GM19452 (cell line): ENCODE measurements at regions not wholly inside any gene's neighbourhood (a gene's known extent, or its start where the extent isn't known, plus 50 kb on each side); places are given as distances from the start of the nearest gene placed in this dataset.

Experiments used
- ATAC-seq: cut with Tn5 transposase; IDR thresholded peaks from one replicate; pipeline ENCODE4 v1.9.1; 2021; ENCODE audit not compliant: unreplicated experiment

DNA sequence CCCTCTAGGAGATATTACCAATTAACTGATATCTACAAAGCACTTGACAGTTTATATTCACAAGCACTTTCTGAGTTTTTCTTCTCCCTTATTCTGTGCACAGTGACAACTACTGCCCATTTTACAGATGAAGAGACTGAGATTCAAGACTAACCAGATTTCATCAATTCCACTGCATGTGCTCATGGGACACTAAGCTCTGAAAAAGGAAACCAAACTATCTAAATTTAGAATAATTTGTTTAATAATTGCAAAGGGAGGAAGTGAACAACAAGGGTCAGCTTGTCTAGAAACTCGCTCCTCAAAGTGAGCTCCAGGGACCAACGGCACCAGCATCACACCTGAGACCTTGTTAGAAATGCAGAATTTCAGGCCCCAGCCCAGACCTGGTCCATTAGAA lies 50.8 kb upstream of the MYLIP start:
- peak; percentile 94 for ATAC-seq

- ATAC-seq, result no peak
These were observed 59.2 kb upstream of the MYLIP start for GRCh38 chr6:16069671-16070070.

GRCh38 chr6:16069222-16069621 lies 59.7 kb upstream of the MYLIP start:
- no peak for ATAC-seq

DNA sequence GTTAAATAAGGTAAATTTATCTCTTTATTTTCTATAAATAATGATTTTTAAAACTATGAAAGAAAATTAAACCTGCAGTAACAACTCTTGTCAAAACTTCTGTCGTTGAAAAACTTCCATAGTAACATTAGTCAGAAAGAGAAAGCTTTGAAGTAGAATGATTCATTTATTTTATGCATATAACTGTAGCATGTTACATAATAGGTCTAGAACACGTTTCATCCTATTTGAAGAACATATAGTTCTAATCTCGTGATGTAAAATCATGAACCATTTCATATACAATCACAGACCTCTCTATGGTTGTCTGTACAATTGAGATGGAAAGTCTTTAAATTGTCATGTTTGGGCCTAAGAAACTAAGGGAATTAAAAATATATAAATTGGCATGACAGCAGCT lies 61.3 kb upstream of the MYLIP start:
- no peak for ATAC-seq

GRCh38 chr6:16064671-16065072 lies 64.2 kb upstream of the MYLIP start:
- no peak for ATAC-seq

DNA sequence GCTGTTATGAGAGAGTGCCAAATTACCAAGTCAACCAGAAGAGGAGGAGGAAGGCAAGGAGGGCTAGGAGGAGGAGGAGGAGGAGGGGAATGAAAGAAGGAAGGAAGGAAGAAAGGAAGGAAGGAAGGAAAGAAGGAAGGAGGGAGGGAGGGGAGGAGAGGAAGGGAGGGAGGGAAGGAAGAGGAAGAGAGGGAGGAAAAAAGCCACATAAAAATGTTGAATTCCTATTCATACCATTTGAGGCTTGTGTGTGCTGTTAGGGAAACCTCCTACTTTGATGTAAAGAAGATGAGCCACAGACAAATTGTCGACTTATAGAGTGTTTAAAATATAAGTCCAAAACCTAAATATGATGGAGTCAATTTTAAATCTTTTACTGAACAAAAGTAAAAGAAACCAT lies 65.3 kb upstream of the MYLIP start:
- ATAC-seq, result no peak

DNA sequence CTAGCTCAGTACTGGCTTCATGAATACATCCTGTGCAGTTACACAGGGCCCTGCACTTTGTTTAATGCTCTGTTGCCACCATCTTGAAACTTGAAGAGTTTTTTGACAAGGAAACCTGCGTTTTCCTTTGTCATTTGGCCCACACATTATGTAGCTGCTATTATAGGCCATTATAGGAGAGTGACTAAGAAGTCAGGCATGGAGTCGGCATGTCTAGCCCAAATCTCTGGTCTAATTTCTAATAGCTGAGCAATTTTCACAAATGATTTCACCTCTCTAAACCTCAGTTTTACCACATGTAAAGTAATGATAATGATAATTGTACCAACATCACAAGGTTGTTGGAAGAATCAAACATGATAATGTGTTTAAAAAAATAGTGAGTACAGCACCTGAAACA lies 67.1 kb upstream of the MYLIP start:
- no peak for ATAC-seq

DNA sequence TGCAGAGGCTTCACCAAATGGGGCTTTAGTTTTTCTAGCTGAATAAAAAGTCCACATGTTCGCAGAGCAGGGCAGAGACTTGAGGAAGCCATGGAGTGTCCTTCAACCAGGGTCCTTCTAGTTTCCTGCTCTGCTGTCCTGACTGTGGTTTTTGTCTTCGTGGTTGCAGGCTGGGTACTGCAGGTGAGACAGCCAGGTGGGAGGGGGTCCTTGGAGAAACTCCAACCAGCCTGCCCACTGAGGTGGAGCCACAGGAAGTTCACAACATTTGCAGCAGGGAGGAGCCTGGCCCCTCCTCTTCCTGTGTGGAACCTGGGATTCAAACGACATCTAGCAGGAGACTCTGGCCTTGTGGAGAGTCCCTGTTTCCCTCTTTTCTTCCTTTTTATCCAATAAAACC lies 68.8 kb upstream of the MYLIP start:
- no peak for ATAC-seq

GRCh38 chr6:16059496-16059895 lies 69.4 kb upstream of the MYLIP start:
- no peak for ATAC-seq

DNA sequence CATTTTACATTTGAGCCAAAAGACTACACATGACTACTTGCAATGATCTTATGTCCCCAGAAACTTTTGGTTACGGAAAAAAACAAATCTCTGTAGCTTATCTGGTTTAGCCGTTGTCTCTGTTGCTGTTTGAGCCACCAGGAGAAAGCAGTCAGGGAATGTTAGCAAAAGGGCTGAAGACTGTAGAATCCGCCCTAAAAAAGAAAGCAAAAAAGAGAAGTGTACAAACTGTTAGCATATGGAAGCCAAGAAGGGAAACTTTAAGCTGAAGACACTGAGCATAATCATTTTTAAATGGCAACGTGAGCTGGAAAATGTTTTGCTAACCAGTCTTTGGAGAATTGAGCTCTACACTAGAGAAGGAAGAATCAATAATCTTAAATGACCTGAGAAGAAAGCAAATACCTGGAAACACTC lies 69.9 kb upstream of the MYLIP start:
- ATAC-seq, result no peak

DNA sequence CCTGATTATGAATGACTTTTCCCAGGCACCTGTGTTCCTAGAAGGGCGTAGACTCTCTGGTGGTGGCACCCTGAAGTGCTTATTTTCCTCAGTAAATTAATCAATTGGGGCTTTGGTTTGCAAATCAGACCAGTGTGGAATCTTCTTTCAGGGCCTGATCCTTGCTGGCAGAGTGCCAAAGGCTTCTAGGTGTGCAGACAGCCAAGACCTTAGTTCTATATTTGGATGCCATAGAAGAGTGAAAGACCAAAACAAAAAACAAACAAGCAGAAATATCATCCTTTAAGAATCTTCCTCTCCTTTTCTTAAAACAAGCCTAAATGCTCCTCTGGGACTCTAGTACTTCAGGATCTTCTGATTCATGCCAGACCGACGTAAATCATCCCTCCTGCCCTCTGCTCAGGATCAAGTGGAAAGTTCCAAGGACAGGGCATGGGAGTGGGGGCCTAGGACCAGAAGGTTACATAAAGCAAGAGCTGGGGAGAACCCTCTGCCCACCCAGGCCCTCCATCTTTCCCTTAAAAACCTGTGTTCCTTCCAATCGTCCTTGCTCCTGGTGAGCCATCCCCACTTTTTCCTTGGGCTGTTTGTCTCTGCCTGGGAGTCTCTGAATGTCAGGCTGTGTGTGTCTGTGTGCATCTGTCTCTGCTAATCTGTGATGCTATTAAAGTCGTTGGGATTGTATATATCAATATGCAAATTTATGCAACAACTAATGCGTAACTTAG lies 70.5 kb upstream of the MYLIP start:
- ATAC-seq, result no peak

GRCh38 chr6:16057446-16057845 lies 71.4 kb upstream of the MYLIP start:
- no peak for ATAC-seq

DNA sequence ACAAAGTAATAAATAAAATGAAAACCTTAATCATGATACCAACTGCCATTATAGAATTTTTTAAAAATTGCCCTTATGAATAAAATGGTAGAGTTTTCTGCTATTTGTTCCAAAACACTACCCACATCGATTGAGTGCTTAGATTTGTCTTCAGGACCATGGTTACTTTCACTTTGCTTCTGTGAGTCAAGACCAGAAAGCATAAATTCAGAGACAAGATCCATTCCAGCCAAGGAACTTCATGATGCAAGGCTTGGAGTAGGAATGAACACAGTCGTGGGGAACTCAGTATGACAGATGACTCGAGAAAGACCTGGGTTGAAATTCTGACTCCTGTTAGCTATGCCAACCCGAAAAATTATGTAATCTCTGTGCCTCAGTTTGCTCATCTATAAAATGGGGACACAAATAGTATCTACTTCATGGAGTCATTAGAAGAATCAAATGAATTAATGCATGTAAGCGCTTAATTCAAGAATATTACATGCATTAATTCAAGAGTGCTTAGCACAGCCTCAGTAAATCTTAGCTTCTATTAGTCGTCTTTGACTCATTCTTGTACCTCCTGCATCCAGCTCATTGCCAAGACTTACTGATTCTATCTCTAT lies 72.5 kb upstream of the MYLIP start:
- no peak for ATAC-seq

DNA sequence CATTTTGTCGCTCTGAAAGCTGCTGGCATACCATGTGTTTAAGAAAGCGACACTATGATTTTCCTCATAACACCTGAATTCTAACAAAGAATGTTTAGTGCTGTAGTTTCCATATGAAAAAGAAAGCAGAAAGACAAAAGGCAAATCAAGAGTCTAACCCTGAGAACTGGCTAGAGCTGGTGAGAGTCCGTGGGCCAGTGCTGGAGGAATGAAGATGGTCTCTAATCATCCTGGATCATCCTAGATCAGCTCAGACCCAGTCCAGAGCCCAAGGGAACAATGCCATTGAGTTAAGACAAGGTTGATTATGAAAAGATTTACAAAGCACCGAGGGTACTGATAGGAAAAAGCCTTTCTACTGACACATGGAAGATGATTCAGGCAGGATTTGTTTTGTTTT lies 73.0 kb upstream of the MYLIP start:
- ATAC-seq, result no peak

DNA sequence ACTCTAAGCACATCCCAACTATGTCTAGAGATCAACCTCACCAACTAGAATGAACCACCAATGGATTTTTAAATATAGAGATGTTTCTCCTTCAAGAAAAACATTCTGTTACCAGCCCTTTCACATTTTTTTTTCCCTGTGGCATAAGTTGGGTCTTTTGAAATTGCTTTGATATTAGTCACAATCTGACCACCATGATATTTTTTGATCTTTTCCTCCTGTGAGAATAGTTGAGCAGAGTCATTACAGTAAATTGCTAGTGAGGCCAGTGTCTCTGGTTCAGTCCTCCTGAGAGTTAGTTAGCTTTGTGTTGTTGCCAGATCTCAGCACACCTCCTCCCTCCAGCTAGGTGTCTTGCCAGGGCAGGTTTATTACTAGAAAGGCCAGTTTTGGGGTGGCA lies 79.7 kb upstream of the MYLIP start:
- no peak for ATAC-seq

DNA sequence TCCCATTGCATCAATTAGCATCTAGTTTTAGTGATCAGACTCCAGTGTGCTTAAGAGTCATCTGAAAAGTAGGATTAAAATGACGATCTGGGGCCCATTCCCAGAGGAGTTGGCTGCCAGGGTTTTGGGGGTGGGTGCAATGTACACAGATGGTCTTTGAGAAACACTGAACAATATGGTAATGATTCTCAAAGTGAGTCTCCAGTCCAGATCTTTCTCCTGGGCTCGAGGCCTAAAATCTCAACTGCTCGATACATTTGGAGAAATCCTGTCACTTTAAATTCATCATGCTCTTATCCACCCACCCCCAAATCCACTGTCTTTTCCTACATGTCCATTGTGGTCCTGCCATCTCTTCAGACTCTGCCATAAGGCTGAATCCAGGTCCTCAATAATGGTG lies 80.7 kb upstream of the MYLIP start:
- ATAC-seq, result no peak

- ATAC-seq, result no peak
These were observed 81.4 kb upstream of the MYLIP start for GRCh38 chr6:16047435-16047990.

- ATAC-seq, result no peak
These were observed 83.6 kb upstream of the MYLIP start for GRCh38 chr6:16045238-16045637.

- ATAC-seq, result no peak
These were observed 84.7 kb upstream of the MYLIP start for GRCh38 chr6:16044211-16044643.

- peak; percentile 72 for ATAC-seq
These were observed 85.4 kb upstream of the MYLIP start for GRCh38 chr6:16043171-16044135.

- ATAC-seq, result no peak
These were observed 86.1 kb upstream of the MYLIP start for GRCh38 chr6:16042751-16043150.
